ACC112 (cell line): ENCODE measurements at regions not wholly inside any gene's neighbourhood (a gene's known extent, or its start where the extent isn't known, plus 50 kb on each side); places are given as distances from the start of the nearest gene placed in this dataset.

Experiments
- H2AFZ ChIP-seq: fragments of 200-600 bp; sonication (generic); one replicate; pipeline ENCODE4 v1.6.0; 2017; ENCODE audit warnings: antibody characterized with exemption, low read length; ENCODE audit not compliant: unreplicated experiment
- H3K27ac ChIP-seq: fragments of 200-600 bp; sonication (generic); 2 replicates; pipeline ENCODE4 v1.5.1; 2014; ENCODE audit warnings: low read depth, mild to moderate bottlenecking, antibody characterized with exemption, low read length, moderate library complexity
- H3K27me3 ChIP-seq: fragments of 200-600 bp; sonication (generic); 2 replicates; pipeline ENCODE4 v1.6.1; 2014; ENCODE audit warnings: mild to moderate bottlenecking, antibody characterized with exemption, low read length, moderate library complexity, mixed read lengths; ENCODE audit not compliant: insufficient read depth
- H3K36me3 ChIP-seq: fragments of 200-600 bp; sonication (generic); 2 replicates; pipeline ENCODE4 v1.6.1; 2016; ENCODE audit warnings: mild to moderate bottlenecking, antibody characterized with exemption, low read length, moderate library complexity, mixed read lengths; ENCODE audit not compliant: insufficient read depth
- H3K4me1 ChIP-seq: fragments of 200-600 bp; sonication (generic); one replicate; pipeline ENCODE4 v1.6.1; 2016; ENCODE audit warnings: low read length, mixed read lengths; ENCODE audit not compliant: insufficient read depth, unreplicated experiment, control insufficient read depth
- H3K4me3 ChIP-seq: fragments of 200-600 bp; sonication (generic); 2 replicates; pipeline ENCODE4 v1.5.1; 2014; ENCODE audit warnings: mild to moderate bottlenecking, low read depth, low read length
- H3K79me2 ChIP-seq: fragments of 200-600 bp; sonication (generic); one replicate; pipeline ENCODE4 v1.6.0; 2016; ENCODE audit warnings: low read length; ENCODE audit not compliant: control insufficient read depth, unreplicated experiment, insufficient read depth

GRCh38 chr15:46329876-46330275 is 695.0 kb downstream of the SQOR start:
- Histone ChIP-seq H3K79me2 (no peaks in the 10 kb centered on the region), H3K27me3 (no peaks in the 10 kb centered on the region), H3K27ac (no peak overlapping the region), H3K4me1 (no peaks in the 10 kb centered on the region), H2AFZ (no peak overlapping the region), H3K36me3 (no peaks in the 10 kb centered on the region), H3K4me3 (no peak overlapping the region)

GRCh38 chr15:46331546-46331945 is 696.7 kb downstream of the SQOR start:
- no peaks in the 10 kb centered on the region for H3K36me3 ChIP-seq
- no peak overlapping the region for H3K4me3 ChIP-seq
- H3K4me1 ChIP-seq: no peaks in the 10 kb centered on the region
- H3K27me3 ChIP-seq: no peaks in the 10 kb centered on the region
- H2AFZ ChIP-seq: no peak overlapping the region
- H3K27ac ChIP-seq: no peak overlapping the region
- H3K79me2 ChIP-seq: no peaks in the 10 kb centered on the region

DNA sequence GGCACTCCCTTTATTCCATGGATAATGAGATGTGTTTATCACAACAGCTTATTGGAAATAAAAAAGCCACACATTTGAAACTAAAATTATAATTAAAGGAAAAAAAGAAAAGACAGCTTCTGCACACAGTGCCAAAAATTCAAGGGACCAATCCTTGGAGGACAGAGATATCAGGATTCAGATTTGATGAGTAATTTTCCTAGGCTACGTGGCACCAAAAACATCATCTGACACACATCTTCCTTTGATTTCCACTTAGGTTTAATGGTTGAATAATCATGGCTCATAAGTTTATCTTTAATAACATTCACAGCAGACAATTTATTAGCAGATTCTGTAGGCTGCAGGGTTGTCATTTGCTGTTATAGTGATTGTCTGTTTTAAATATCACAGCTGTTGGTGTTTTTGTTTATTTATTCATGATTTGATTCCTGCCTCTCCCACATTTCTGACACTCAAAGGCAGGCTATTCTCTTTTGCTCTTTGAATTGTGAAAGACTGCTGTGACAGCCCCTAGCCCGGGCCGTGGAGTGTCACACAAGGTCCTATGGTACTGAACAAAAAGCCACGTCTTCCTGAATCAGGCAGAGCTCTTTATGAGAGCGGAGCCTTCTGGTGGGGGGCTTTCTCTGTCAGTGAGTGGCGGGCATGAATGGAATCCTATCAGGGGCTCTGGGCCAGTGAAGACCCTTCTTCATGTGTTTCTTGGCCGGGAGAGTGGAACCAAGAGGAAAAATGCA is 708.5 kb downstream of the SQOR start:
- Histone ChIP-seq H3K36me3 (no peaks in the 10 kb centered on the region), H3K4me1 (no peaks in the 10 kb centered on the region), H3K27me3 (no peaks in the 10 kb centered on the region), H2AFZ (no peak overlapping the region), H3K4me3 (no peak overlapping the region), H3K27ac (no peak overlapping the region), H3K79me2 (no peaks in the 10 kb centered on the region)

- H3K27me3 ChIP-seq: no peaks in the 10 kb centered on the region
- no peak overlapping the region for H3K27ac ChIP-seq
- no peaks in the 10 kb centered on the region for H3K79me2 ChIP-seq
- H3K36me3 ChIP-seq: no peaks in the 10 kb centered on the region
- H3K4me1 ChIP-seq: no peaks in the 10 kb centered on the region
- no peak overlapping the region for H3K4me3 ChIP-seq
- H2AFZ ChIP-seq: no peak overlapping the region
Observed at GRCh38 chr15:46344115-46344724, 709.4 kb downstream of the SQOR start.

GRCh38 chr15:46344915-46345314 is 710.1 kb downstream of the SQOR start:
- H3K27ac ChIP-seq: no peak overlapping the region
- no peaks in the 10 kb centered on the region for H3K27me3 ChIP-seq
- H3K4me3 ChIP-seq: no peak overlapping the region
- no peaks in the 10 kb centered on the region for H3K79me2 ChIP-seq
- no peak overlapping the region for H2AFZ ChIP-seq
- no peaks in the 10 kb centered on the region for H3K36me3 ChIP-seq
- H3K4me1 ChIP-seq: no peaks in the 10 kb centered on the region

GRCh38 chr15:46354443-46354842 is 719.6 kb downstream of the SQOR start:
- Histone ChIP-seq H3K4me3 (no peak overlapping the region), H3K36me3 (no peaks in the 10 kb centered on the region), H2AFZ (no peak overlapping the region), H3K27ac (no peak overlapping the region), H3K27me3 (no peaks in the 10 kb centered on the region), H3K79me2 (no peaks in the 10 kb centered on the region), H3K4me1 (no peaks in the 10 kb centered on the region)

GRCh38 chr15:46365572-46365971 is 730.7 kb downstream of the SQOR start:
- Histone ChIP-seq H3K36me3 (no peaks in the 10 kb centered on the region), H3K4me3 (no peak overlapping the region), H2AFZ (no peak overlapping the region), H3K27me3 (no peaks in the 10 kb centered on the region), H3K27ac (no peak overlapping the region), H3K79me2 (no peaks in the 10 kb centered on the region), H3K4me1 (no peaks in the 10 kb centered on the region)

- H2AFZ ChIP-seq: no peak overlapping the region
Observed at GRCh38 chr15:46366360-46367007, 731.7 kb downstream of the SQOR start.

DNA sequence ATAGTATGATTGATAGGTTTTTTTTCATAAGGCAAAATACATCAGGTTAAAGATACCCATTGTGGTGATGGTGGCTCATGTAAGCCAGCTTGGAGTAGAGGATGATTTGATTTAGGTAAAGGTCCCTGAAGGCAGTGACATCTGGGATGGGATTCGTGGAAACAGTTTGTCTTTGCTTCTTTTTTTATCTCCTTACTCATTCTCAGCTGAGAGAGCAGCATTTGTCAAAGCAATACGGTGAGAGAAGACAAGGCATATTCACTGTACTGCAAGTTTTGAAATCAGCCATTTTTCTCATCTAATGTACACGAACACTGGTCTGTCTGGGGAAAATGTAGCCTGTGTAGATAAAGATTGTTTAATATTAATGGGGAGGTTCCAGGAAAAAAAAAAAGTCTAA is 749.1 kb downstream of the SQOR start:
- Histone ChIP-seq H3K36me3 (no peaks in the 10 kb centered on the region), H3K79me2 (no peaks in the 10 kb centered on the region), H3K4me3 (no peak overlapping the region), H3K27me3 (no peaks in the 10 kb centered on the region), H3K4me1 (no peaks in the 10 kb centered on the region), H3K27ac (no peak overlapping the region), H2AFZ (no peak overlapping the region)

More at GRCh38 chr15:46366360-46367007, 731.7 kb downstream of the SQOR start:
- no peak overlapping the region for H3K27ac ChIP-seq
- H3K36me3 ChIP-seq: no peaks in the 10 kb centered on the region
- H3K79me2 ChIP-seq: no peaks in the 10 kb centered on the region
- no peak overlapping the region for H3K4me3 ChIP-seq
- H3K4me1 ChIP-seq: no peaks in the 10 kb centered on the region
- no peaks in the 10 kb centered on the region for H3K27me3 ChIP-seq

DNA sequence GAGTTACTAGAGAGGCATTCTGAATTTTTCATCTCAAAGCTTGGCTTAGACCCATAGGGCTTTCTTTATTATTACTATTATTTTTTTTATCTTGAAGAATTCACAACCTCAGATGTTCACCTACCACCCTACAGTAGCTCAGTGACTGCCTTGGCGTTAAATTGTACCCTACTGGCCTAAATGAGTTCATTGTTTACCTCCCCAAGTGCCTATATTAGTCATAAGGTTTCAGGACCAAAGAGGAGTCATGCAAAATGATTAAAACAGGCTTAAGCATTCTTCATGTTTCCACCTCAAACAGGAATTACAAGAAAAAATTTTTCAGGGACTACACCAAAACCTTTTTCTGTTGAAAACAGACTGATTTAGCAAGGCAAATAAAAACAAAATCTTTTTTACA is 751.5 kb downstream of the SQOR start:
- no peak overlapping the region for H2AFZ ChIP-seq
- no peaks in the 10 kb centered on the region for H3K79me2 ChIP-seq
- H3K27me3 ChIP-seq: no peaks in the 10 kb centered on the region
- no peak overlapping the region for H3K4me3 ChIP-seq
- H3K36me3 ChIP-seq: no peaks in the 10 kb centered on the region
- no peaks in the 10 kb centered on the region for H3K4me1 ChIP-seq
- H3K27ac ChIP-seq: no peak overlapping the region

- H3K79me2 ChIP-seq: no peaks in the 10 kb centered on the region
- no peak overlapping the region for H2AFZ ChIP-seq
- H3K4me1 ChIP-seq: no peaks in the 10 kb centered on the region
- no peaks in the 10 kb centered on the region for H3K36me3 ChIP-seq
- no peak overlapping the region for H3K27ac ChIP-seq
- no peak overlapping the region for H3K4me3 ChIP-seq
- H3K27me3 ChIP-seq: no peaks in the 10 kb centered on the region
Observed at GRCh38 chr15:46389739-46390138, 754.9 kb downstream of the SQOR start.
